HG03045 (cell line): ENCODE measurements at regions not wholly inside any gene's neighbourhood (a gene's known extent, or its start where the extent isn't known, plus 50 kb on each side); places are given as distances from the start of the nearest gene placed in this dataset.
"Not testable (repeated sequence)": the region's sequence is repeated elsewhere in the genome, so short reads cannot be mapped to it uniquely, and the experiment has no call there.

ENCODE experiments used
- ATAC-seq: cut with Tn5 transposase; IDR thresholded peaks from one replicate; pipeline ENCODE4 v1.9.1; 2021; ENCODE audit warnings: mild to moderate bottlenecking, moderate library complexity; ENCODE audit not compliant: unreplicated experiment

- ATAC-seq, result no peak
Observed at GRCh38 chr3:63092515-63092914, 185.6 kb upstream of the SYNPR start.

- no peak for ATAC-seq
Observed at GRCh38 chr3:63094642-63095408, 183.3 kb upstream of the SYNPR start.

- ATAC-seq, result no peak
Observed at GRCh38 chr3:63096248-63097058, 181.7 kb upstream of the SYNPR start.

- no peak for ATAC-seq
Observed at GRCh38 chr3:63097396-63097795, 180.7 kb upstream of the SYNPR start.

GRCh38 chr3:63116922-63117321 is 161.2 kb upstream of the SYNPR start:
- ATAC-seq, result no peak

GRCh38 chr3:63124090-63124489 is 154.0 kb upstream of the SYNPR start:
- no peak for ATAC-seq

- no peak for ATAC-seq
Observed at GRCh38 chr3:63126530-63126929, 151.6 kb upstream of the SYNPR start.

- no peak for ATAC-seq
Observed at GRCh38 chr3:63128380-63128779, 149.7 kb upstream of the SYNPR start.

GRCh38 chr3:63130625-63131024 is 147.5 kb upstream of the SYNPR start:
- ATAC-seq, result no peak

- ATAC-seq, result no peak
Observed at GRCh38 chr3:63132461-63133250, 145.5 kb upstream of the SYNPR start.

- no peak for ATAC-seq
Observed at GRCh38 chr3:63135367-63135766, 142.7 kb upstream of the SYNPR start.

GRCh38 chr3:63136249-63136648 is 141.9 kb upstream of the SYNPR start:
- not testable (repeated sequence) for ATAC-seq

- ATAC-seq, result no peak
Observed at GRCh38 chr3:63142681-63143080, 135.4 kb upstream of the SYNPR start.

GRCh38 chr3:63146154-63146553 is 132.0 kb upstream of the SYNPR start:
- ATAC-seq, result no peak

- no peak for ATAC-seq
Observed at GRCh38 chr3:63150880-63151279, 127.2 kb upstream of the SYNPR start.

GRCh38 chr3:63151897-63152296 is 126.2 kb upstream of the SYNPR start:
- no peak for ATAC-seq

GRCh38 chr3:63159764-63160163 is 118.3 kb upstream of the SYNPR start:
- ATAC-seq, result no peak

- no peak for ATAC-seq
Observed at GRCh38 chr3:63167113-63167512, 111.0 kb upstream of the SYNPR start.

GRCh38 chr3:63168179-63168578 is 109.9 kb upstream of the SYNPR start:
- ATAC-seq, result no peak

GRCh38 chr3:63179862-63180522 is 98.1 kb upstream of the SYNPR start:
- no peak for ATAC-seq

GRCh38 chr3:63192248-63192647 is 85.9 kb upstream of the SYNPR start:
- ATAC-seq, result no peak
